ENCODE measurements at regions not wholly inside any gene's neighbourhood (a gene's known extent, or its start where the extent isn't known, plus 50 kb on each side); places are given as distances from the start of the nearest gene placed in this dataset.
A peak's percentile ranks its signal among the peaks of the same experiment; 100 is the strongest.

- TF ChIP-seq CTCF (conservative IDR thresholded peaks at IDR 0.05; ENCODE audit: low read depth in 2 of 2) (no peak), ETS1 (IDR thresholded peaks at IDR 0.05) (no peak), STAT1 (IDR thresholded peaks at IDR 0.05; ENCODE audit: unreplicated experiment) (no peak), ZNF114 (CRISPR knock-in tag; IDR thresholded peaks at IDR 0.05) (no peak), ZNF331 (CRISPR knock-in tag; IDR thresholded peaks at IDR 0.05; ENCODE audit: low read depth) (no peak)
These were observed 182.6 kb downstream of the PHLDA1 start (continued) for GRCh38 chr12:75848961-75849360.

GRCh38 chr12:75848431-75848925, 183.1 kb downstream of the PHLDA1 start:
- Mint-ChIP-seq H3K27ac (no peak overlapping the region), H3K36me3 (ENCODE audit: low read depth) (no peaks in the 10 kb centered on the region), H3K9me3 (no peaks in the 10 kb centered on the region; the same call in 2 of the 3 replicates), H3K27me3 (ENCODE audit: insufficient read depth, low read depth, poor library complexity) (peaks cover 1% of the 10 kb centered on the region), H3K4me1 (peaks cover 3% of the 10 kb centered on the region), H3K4me3 (no peak overlapping the region)
- ATAC-seq = no peak
- Histone ChIP-seq H3K4me2 (no peak overlapping the region), H3K27me3 (ENCODE audit: insufficient read depth) (no peaks in the 10 kb centered on the region), H3K27ac (ENCODE audit: low read depth) (no peak overlapping the region), H3K4me1 (ENCODE audit: insufficient read depth) (no peaks in the 10 kb centered on the region), H4K20me1 (replicated peaks; ENCODE audit: insufficient read depth) (no peaks in the 10 kb centered on the region), H3K9me2 (ENCODE audit: insufficient read depth) (peaks cover 7% of the 10 kb centered on the region; the same call in 1 of the 2 replicates), H3K4me3 (no peak overlapping the region), H3F3A (replicated peaks; ENCODE audit: low read depth) (no peaks in the 10 kb centered on the region), H3K36me3 (ENCODE audit: insufficient read depth) (no peaks in the 10 kb centered on the region), H3K79me2 (replicated peaks; ENCODE audit: insufficient read depth) (no peaks in the 10 kb centered on the region), H2AFZ (peak overlapping the region; percentile 45)
- no peak for DNase-seq (ENCODE audit: low spot score)
- TF ChIP-seq ZNF462 (CRISPR knock-in tag; IDR thresholded peaks at IDR 0.05) (no peak), STAT1 (IDR thresholded peaks at IDR 0.05; ENCODE audit: unreplicated experiment) (no peak), POLR2AphosphoS5 (IDR thresholded peaks at IDR 0.05; ENCODE audit: low read depth) (no peak), CTCF (conservative IDR thresholded peaks at IDR 0.05; ENCODE audit: low read depth in 2 of 2) (no peak), ZNF331 (CRISPR knock-in tag; IDR thresholded peaks at IDR 0.05; ENCODE audit: low read depth) (no peak), ETS1 (IDR thresholded peaks at IDR 0.05) (no peak), CREB1 (CRISPR knock-in tag; IDR thresholded peaks at IDR 0.05; ENCODE audit: low read depth) (no peak), JUNB (IDR thresholded peaks at IDR 0.05; ENCODE audit: unreplicated experiment) (no peak), EZH2phosphoT487 (IDR thresholded peaks at IDR 0.05; ENCODE audit: unreplicated experiment) (no peak), NANOG (IDR thresholded peaks at IDR 0.05; ENCODE audit: borderline replicate concordance) (no peak)

Data from GM23338 (cell line).